HG02870 (cell line): ENCODE measurements at regions not wholly inside any gene's neighbourhood (a gene's known extent, or its start where the extent isn't known, plus 50 kb on each side); places are given as distances from the start of the nearest gene placed in this dataset.
"Not testable (repeated sequence)": the region's sequence is repeated elsewhere in the genome, so short reads cannot be mapped to it uniquely, and the experiment has no call there.

Experiments used
- ATAC-seq: cut with Tn5 transposase; IDR thresholded peaks from one replicate; pipeline ENCODE4 v1.9.1; 2021; ENCODE audit warnings: mild to moderate bottlenecking, moderate library complexity; ENCODE audit not compliant: unreplicated experiment

DNA sequence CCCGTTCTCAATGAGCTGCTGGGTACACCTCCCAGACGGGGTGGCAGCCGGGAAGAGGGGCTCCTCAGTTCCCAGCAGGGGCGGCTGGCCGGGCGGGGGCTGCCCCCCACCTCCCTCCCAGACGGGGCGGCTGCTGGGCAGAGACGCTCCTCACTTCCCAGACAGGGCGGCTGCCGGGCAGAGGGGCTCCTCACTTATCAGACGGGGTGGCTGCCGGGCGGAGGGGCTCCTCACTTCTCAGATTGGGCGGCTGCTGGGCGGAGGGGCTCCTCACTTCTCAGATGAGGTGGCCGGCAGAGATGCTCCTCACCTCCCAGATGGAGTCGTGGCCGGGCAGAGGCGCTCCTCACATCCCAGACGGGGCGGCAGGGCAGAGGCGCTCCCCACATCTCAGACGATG is 559.0 kb downstream of the CD109 start:
- ATAC-seq: not testable (repeated sequence)

GRCh38 chr6:74254147-74254546 is 558.1 kb downstream of the CD109 start:
- ATAC-seq: not testable (repeated sequence)

GRCh38 chr6:74253261-74253660 is 557.3 kb downstream of the CD109 start:
- no peak for ATAC-seq

DNA sequence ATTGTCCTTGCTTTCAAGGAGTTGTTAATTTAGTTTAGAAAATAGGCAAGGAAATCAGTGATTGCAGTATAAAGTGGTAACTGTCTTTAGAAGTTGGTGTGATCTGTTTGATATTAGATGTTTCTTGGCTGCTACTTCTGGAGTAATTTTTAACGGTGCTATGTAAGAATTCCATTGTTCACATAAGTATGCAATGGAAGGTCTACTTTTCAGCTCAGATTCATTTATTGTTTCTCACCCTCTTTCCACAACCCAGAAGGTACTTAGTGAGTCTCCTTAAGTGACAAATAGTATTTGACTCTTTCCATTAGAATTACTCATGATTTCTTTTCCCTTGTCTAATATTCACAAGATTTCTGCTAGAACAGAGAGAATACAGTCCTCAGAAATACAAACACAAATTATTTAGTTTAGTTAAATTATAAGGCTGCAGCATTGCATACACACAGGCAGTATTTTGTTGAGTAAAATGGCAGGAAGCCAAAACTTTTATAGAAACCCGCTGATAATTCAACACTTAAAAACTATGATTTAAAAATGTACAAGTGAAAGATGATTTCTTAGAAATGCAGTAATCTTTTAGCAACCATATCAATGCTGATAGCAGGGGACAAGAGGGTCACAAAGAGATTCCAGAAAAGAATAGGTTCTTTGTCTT is 554.3 kb downstream of the CD109 start:
- no peak for ATAC-seq

DNA sequence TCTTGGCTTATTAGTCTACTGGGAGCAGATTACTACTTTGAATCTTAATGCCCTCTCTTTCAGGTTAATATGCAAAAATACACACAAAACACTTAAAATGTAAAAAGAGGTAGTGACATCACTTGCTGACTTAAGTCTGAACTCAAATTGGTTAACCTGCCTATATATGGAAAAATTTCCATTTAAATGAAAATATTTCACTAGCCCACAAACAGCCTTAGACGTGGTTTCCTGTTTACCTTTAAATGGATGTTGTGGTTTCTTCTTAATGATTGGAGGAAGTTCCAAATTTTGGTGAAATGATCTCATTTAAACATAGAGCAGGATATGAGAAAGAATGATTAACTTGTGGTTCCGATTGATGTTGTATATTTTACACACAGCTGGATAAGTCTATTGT is 553.7 kb downstream of the CD109 start:
- no peak for ATAC-seq

GRCh38 chr6:74248966-74249365 is 553.0 kb downstream of the CD109 start:
- ATAC-seq: no peak

DNA sequence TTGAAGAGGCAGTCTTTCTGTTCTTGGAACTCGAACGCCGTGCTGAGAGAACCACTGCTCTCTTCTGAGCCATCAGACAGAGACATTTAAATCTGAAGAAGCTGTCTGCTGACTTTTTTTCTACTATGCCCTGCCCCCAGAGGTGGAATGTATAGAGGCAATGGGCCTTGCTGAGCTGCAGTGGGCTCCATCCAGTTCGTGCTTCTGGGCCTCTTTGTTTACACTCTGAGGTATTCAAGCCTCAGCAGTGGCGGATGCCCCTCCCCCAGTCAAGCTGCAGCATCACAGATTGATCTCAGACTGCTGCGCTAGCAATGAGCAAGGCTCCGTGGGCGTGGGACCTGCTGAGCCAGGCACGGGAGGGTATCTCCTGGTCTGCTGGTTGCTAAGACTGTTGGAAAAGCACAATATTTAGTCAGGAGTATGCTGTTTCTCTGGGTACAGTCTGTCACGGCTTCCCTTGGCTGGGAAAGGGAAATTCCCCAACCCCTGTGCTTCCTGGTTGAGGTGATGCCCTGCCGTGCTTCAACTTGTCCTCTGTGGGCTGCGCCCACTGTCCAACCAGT is 526.8 kb downstream of the CD109 start:
- no peak for ATAC-seq

GRCh38 chr6:74213995-74214394 is 518.0 kb downstream of the CD109 start:
- no peak for ATAC-seq

- ATAC-seq: no peak
Measured at GRCh38 chr6:74208239-74208638, 512.2 kb downstream of the CD109 start.

GRCh38 chr6:74199215-74199915 is 503.4 kb downstream of the CD109 start:
- ATAC-seq: no peak

DNA sequence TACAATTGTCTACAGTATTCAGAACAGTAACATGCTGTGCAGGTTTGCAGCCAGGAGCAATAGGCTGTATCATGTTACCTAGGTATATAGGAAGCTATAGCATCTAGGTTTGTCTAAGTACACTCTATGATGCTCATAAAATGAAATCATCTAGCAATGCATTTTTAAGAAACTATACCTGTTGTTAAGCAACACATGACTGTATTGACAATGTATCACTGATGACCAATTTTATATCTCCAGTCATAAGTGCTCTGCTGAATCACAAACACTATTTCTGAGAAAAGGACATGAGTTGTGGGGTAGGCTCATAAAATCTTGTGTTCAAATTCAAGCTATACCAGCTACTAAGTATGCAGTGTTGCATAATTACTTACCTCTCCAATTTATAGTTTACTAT is 501.3 kb downstream of the CD109 start:
- ATAC-seq: no peak

DNA sequence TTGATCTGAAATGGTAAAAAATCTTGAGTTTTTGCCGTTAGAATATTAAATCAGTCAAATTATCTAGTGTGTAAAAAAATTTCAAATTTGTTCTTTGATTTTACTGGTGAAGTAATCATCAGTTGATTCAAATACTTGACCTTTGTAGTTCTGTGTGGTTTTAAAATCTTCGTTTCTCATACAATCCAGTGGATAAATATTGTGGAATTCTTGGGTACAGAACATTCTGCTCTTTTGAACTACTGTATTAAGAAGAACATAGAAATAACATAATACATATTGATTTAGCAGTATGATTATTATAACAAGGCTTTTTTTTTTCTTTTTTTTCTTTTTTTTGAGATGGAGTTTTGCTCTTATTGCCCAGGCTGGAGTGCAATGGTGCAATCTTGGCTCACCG is 491.8 kb downstream of the CD109 start:
- ATAC-seq: no peak

- no peak for ATAC-seq
Measured at GRCh38 chr6:74182992-74183391, 487.0 kb downstream of the CD109 start.

- ATAC-seq: no peak
Measured at GRCh38 chr6:74181471-74181870, 485.5 kb downstream of the CD109 start.

- ATAC-seq: no peak
Measured at GRCh38 chr6:74177506-74177905, 481.5 kb downstream of the CD109 start.

DNA sequence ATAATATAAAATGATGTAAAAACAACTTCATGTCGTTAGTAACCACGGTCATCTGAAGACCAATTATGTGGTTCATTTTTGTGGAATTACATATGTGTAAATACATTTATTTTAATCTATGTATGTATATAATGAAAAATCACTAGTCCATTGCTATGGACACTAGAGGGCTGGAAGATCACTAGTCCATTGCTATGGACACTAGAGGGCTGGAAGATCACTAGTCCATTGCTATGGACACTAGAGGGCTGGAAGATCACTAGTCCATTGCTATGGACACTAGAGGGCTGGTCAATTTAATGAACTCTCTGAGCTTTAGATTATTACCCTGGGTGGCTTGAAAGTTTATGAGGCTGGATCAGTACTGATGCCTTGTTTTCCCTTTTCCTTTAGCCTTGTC is 474.5 kb downstream of the CD109 start:
- not testable (repeated sequence) for ATAC-seq

- ATAC-seq: no peak
Measured at GRCh38 chr6:74170118-74170517, 474.1 kb downstream of the CD109 start.

DNA sequence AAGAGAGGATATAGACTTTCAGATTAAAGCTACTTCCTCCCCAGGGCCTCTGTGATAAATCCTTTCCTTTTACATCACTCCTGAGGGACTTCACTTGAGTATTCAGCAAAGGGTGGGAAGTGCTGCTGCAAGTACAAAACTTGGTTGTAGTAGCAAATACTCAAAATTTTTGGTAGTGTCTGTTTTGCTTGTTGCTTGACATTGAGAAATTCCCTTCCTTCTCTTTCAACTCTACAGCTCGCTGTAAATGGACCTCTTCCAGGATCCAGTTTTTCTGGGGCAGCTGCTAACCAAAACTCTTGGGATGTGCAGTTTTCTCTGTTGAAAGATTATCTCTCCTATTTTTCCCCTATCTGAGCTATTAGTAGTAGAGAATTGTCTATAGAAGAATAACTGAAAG is 472.0 kb downstream of the CD109 start:
- no peak for ATAC-seq

DNA sequence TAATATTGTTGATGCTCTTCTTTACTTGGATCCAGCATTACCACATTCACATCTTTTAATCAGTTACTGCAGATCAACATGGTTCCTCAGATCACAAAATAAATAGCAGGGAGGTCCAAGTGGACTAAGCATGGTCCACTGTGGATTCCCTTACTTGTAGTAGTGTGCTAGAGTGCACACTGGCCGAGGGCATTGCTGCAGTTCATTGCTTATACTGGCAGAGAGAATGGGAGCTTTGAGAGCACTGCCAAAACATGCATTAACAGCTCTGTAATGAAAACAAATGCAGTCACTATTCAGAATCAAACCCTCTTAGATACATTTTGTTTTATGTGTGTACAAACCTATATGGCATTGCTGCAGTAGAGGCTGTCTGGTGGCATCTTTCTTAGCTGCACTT is 471.5 kb downstream of the CD109 start:
- no peak for ATAC-seq

- no peak for ATAC-seq
Measured at GRCh38 chr6:74166849-74167248, 470.8 kb downstream of the CD109 start.

DNA sequence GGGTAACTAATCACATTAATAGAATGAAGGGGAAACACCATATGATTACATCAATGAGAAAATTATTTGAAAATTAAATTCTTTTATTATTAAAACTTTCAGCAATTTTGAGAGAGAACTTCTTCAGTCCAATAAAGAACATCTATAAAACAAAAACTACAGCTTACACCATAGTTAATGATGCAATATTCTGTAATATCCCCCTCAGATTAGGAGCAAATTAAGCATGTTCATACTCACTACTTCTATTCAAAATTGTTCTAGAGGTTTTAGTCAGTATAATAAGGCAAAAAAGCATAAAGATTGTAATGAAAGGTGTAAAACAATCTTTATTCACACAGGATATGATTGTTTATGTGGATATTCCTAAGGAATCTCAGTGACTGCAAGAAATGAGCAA is 465.4 kb downstream of the CD109 start:
- no peak for ATAC-seq

GRCh38 chr6:74152096-74152675 is 456.2 kb downstream of the CD109 start:
- ATAC-seq: no peak
